HepG2 (cell line): ENCODE measurements at regions not wholly inside any gene's neighbourhood (a gene's known extent, or its start where the extent isn't known, plus 50 kb on each side); places are given as distances from the start of the nearest gene placed in this dataset.

Experiments
- ATAC-seq: fragments of 200-7000 bp; cut with Tn5 transposase; 3 replicates; pipeline ENCODE4 v1.9.1; 2020; ENCODE audit warnings: mild to moderate bottlenecking, moderate library complexity
- BruUV-seq: library from RNA; stranded (reverse); fragments of 400-500 nt; replicated peaks from 2 replicates; lab custom pipeline; 2021; lab: Mats Ljungman, UMichigan
- CTCF ChIA-PET: fragments of 300-600 bp; formaldehyde crosslinking; extraction: SDS; loops from one replicate; lab custom pipeline; 2021; ENCODE audit warnings: low total read pairs, inconsistent platforms, low intra/inter-chr PET ratio; lab: Yijun Ruan, JAX
- POLR2A ChIA-PET: fragments of 350-600 bp; sonication (Branson Sonifier 250); formaldehyde crosslinking; loops from one replicate; lab custom pipeline; 2020; ENCODE audit warnings: antibody characterized with exemption, inconsistent platforms; lab: Yijun Ruan, JAX
- DNase-seq: peaks from one replicate; pipeline ENCODE4 v3.0.0-alpha.2; 2015; ENCODE audit warnings: low spot score
- FAIRE-seq: peaks from 3 replicates; lab custom pipeline; 2011; peaks lifted over from hg19 to GRCh38; lab: Jason Lieb, UNC
- H2AFZ ChIP-seq: one replicate; pipeline ENCODE4 v1.6.1; 2011; ENCODE audit warnings: low read length, inconsistent platforms
- H3K27ac ChIP-seq: fragments of 300-600 bp; 3 replicates; pipeline ENCODE4 v1.8.0; 2011; ENCODE audit warnings: mixed run types, mild to moderate bottlenecking, mixed read lengths, low read length, inconsistent platforms; ENCODE audit not compliant: insufficient read depth; ENCODE audit errors: extremely low read length
- H3K27me3 ChIP-seq, 2 experiments: fragments of 200-600 bp in 1 of 2; 2 replicates in 1 of 2; 3 replicates in 1 of 2; pipeline versions ENCODE4 v1.6.0 to v1.8.0; 2011; ENCODE audit warnings: low read length in 2 of 2, mild to moderate bottlenecking in 2 of 2, moderate library complexity in 2 of 2, inconsistent platforms in 1 of 2; ENCODE audit not compliant: insufficient read depth in 2 of 2, control insufficient read depth in 1 of 2
- H3K36me3 ChIP-seq, 2 experiments: fragments of 200-600 bp in 1 of 2; replicated peaks in 1 of 2; 2 replicates in 1 of 2; 3 replicates in 1 of 2; pipeline versions ENCODE4 v1.5.1 to v1.8.0; 2011; ENCODE audit warnings: low read length in 2 of 2, inconsistent platforms in 1 of 2; ENCODE audit not compliant: insufficient read depth in 2 of 2, control insufficient read depth in 1 of 2
- H3K4me1 ChIP-seq: 2 replicates; pipeline ENCODE4 v1.5.1; 2012; ENCODE audit warnings: low read length, inconsistent platforms; ENCODE audit not compliant: insufficient read depth
- H3K4me2 ChIP-seq: 2 replicates; pipeline ENCODE4 v1.6.0; 2011; ENCODE audit warnings: low read depth, low read length, inconsistent platforms
- H3K4me3 ChIP-seq, 3 experiments: fragments of 200-600 bp in 1 of 3; sonication (generic), shearing (Covaris generic) in 1 of 3; replicated peaks in 1 of 3; 2 replicates each; pipeline ENCODE4 v1.5.1; 2011 to 2016; ENCODE audit warnings: low read length in 3 of 3, inconsistent platforms in 2 of 3, low read depth in 2 of 3, mild to moderate bottlenecking in 2 of 3, control low read depth in 1 of 3, mixed read lengths in 1 of 3; ENCODE audit not compliant: insufficient read depth in 1 of 3
- H3K79me2 ChIP-seq: one replicate; pipeline ENCODE4 v1.6.1; 2011; ENCODE audit warnings: low read length, inconsistent platforms; ENCODE audit not compliant: insufficient read depth
- H3K9ac ChIP-seq: 2 replicates; pipeline ENCODE4 v1.6.0; 2011; ENCODE audit warnings: mild to moderate bottlenecking, low read depth, low read length, inconsistent platforms; ENCODE audit not compliant: insufficient read depth
- H3K9me3 ChIP-seq: 2 replicates; pipeline ENCODE4 v1.5.1; 2012; ENCODE audit warnings: mild to moderate bottlenecking, low read length
- H4K20me1 ChIP-seq: 2 replicates; pipeline ENCODE4 v1.6.0; 2011; ENCODE audit warnings: inconsistent platforms, mild to moderate bottlenecking, low read length, moderate library complexity; ENCODE audit not compliant: insufficient read depth
- DDIT3 ChIP-seq: sonication (generic); formaldehyde crosslinking; IDR thresholded peaks from 2 replicates; pipeline ENCODE4 v1.4.0; 2020; ENCODE audit warnings: mild to moderate bottlenecking, missing genetic modification reagents
- FOXA1 ChIP-seq, 2 experiments: fragments of 450-650 bp in 1 of 2; sonication (generic) in 1 of 2; formaldehyde crosslinking in 1 of 2; IDR thresholded peaks; 2 replicates each; pipeline versions ENCODE4 v1.4.0 to v1.6.1; 2016 to 2020; ENCODE audit warnings: missing genetic modification reagents in 1 of 2
- JUN ChIP-seq: sonication (generic); formaldehyde crosslinking; IDR thresholded peaks from 2 replicates; pipeline ENCODE4 v1.4.0; 2020; ENCODE audit warnings: mild to moderate bottlenecking, missing genetic modification reagents
- PRPF4 ChIP-seq: fragments of 200-400 bp; formaldehyde crosslinking; IDR thresholded peaks from 2 replicates; pipeline ENCODE4 v1.6.1; 2016; ENCODE audit warnings: low read length, low read depth; ENCODE audit not compliant: poor library complexity, severe bottlenecking
- ZBTB1 ChIP-seq: sonication (generic); formaldehyde crosslinking; IDR thresholded peaks from 2 replicates; pipeline ENCODE4 v1.4.0; 2020; ENCODE audit warnings: missing genetic modification reagents, borderline replicate concordance
- ZNF468 ChIP-seq: sonication (generic); formaldehyde crosslinking; IDR thresholded peaks from 2 replicates; pipeline ENCODE4 v1.8.0; 2022; ENCODE audit warnings: mild to moderate bottlenecking, moderate library complexity, missing genetic modification reagents
- ZNF547 ChIP-seq: sonication (generic); formaldehyde crosslinking; IDR thresholded peaks from 2 replicates; pipeline ENCODE4 v1.5.1; 2020; ENCODE audit warnings: mild to moderate bottlenecking, missing genetic modification reagents
- ZNF841 ChIP-seq: sonication (generic); formaldehyde crosslinking; IDR thresholded peaks from 2 replicates; pipeline ENCODE4 v1.8.1; 2023; ENCODE audit warnings: missing genetic modification reagents, borderline replicate concordance
- WGBS: methylation state at CpG from one replicate; pipeline ENCODE4 v1.1.6; 2017; ENCODE audit warnings: low lambda C conversion rate; 5-methylcytosine and 5-hydroxymethylcytosine counted together
- in situ Hi-C: cut with HindIII; loops from 2 replicates; pipeline ENCODE4 v1.10.0; 2017; ENCODE audit warnings: low pct_unique_long_range_greater_than_20kb; ENCODE audit not compliant: extremely low pct_ligation_motif_present
- intact Hi-C: fragments of 100-400 bp; cut with micrococcal nuclease; formaldehyde crosslinking; loops from one replicate; pipeline ENCODE4 v1.10.0; 2022; ENCODE audit not compliant: unreplicated experiment
- TF ChIP-seq, protein P1 (sequence below): sonication (generic); formaldehyde crosslinking; IDR thresholded peaks from 2 replicates; pipeline ENCODE4 v1.4.0; 2020; ENCODE audit warnings: missing genetic modification reagents

DNA sequence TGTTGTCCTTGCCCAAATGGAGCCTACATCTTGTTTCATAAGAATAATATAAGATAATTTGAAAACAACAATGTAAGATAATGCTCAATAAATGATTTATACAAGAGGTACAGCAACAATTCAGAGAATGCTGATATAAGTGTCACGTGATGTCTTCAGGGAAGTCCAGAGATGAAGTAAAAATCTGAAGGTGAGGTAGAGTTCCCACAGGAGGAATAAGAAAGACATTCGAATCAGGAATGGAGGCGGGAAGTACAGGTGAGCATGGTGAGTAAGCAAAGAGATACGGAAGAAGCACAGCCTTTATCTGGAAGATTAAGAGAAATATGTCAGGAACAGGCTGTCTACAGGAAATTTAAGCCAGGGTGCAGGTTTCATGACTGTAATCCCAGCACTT, 165.9 kb upstream of the MARCKS start:
- no peak overlapping the region for H3K4me2 ChIP-seq
- H3K9ac ChIP-seq, result no peak overlapping the region
- intact Hi-C loops (loop anchor here (10.0 kb wide), 1 partner anchor 164 kb away; the partner anchor contains the start of gene MARCKS), in situ Hi-C loops (loop anchor here (10.0 kb wide), 1 partner anchor 164 kb away; the partner anchor contains the start of gene MARCKS)
- no peak for FAIRE-seq
- peaks cover 33% of the 10 kb centered on the region for H3K4me1 ChIP-seq
- H2AFZ ChIP-seq, result no peak overlapping the region
- no peak for ATAC-seq
- POLR2A ChIA-PET, result interaction anchor here (1.0 kb wide), 1 partner anchor 48 kb away, joined by 4 read pairs; no protein-coding TSS in a partner anchor
- H3K9me3 ChIP-seq, result no peaks in the 10 kb centered on the region
- no peaks in the 10 kb centered on the region for H3K36me3 ChIP-seq
- TF ChIP-seq JUN (no peak), DDIT3 (CRISPR knock-in tag) (no peak), FOXA1 (IDR thresholded peaks at IDR 0.05) (no peak), FOXA1 (CRISPR knock-in tag; IDR thresholded peaks at IDR 0.05) (no peak), ZNF841 (CRISPR knock-in tag) (no peak), ZNF547 (no peak), ZNF468 (no peak), ZBTB1 (no peak), PRPF4 (no peak)
- TF ChIP-seq, protein P1, sequence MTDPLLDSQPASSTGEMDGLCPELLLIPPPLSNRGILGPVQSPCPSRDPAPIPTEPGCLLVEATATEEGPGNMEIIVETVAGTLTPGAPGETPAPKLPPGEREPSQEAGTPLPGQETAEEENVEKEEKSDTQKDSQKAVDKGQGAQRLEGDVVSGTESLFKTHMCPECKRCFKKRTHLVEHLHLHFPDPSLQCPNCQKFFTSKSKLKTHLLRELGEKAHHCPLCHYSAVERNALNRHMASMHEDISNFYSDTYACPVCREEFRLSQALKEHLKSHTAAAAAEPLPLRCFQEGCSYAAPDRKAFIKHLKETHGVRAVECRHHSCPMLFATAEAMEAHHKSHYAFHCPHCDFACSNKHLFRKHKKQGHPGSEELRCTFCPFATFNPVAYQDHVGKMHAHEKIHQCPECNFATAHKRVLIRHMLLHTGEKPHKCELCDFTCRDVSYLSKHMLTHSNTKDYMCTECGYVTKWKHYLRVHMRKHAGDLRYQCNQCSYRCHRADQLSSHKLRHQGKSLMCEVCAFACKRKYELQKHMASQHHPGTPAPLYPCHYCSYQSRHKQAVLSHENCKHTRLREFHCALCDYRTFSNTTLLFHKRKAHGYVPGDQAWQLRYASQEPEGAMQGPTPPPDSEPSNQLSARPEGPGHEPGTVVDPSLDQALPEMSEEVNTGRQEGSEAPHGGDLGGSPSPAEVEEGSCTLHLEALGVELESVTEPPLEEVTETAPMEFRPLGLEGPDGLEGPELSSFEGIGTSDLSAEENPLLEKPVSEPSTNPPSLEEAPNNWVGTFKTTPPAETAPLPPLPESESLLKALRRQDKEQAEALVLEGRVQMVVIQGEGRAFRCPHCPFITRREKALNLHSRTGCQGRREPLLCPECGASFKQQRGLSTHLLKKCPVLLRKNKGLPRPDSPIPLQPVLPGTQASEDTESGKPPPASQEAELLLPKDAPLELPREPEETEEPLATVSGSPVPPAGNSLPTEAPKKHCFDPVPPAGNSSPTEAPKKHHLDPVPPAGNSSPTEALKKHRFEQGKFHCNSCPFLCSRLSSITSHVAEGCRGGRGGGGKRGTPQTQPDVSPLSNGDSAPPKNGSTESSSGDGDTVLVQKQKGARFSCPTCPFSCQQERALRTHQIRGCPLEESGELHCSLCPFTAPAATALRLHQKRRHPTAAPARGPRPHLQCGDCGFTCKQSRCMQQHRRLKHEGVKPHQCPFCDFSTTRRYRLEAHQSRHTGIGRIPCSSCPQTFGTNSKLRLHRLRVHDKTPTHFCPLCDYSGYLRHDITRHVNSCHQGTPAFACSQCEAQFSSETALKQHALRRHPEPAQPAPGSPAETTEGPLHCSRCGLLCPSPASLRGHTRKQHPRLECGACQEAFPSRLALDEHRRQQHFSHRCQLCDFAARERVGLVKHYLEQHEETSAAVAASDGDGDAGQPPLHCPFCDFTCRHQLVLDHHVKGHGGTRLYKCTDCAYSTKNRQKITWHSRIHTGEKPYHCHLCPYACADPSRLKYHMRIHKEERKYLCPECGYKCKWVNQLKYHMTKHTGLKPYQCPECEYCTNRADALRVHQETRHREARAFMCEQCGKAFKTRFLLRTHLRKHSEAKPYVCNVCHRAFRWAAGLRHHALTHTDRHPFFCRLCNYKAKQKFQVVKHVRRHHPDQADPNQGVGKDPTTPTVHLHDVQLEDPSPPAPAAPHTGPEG, result no peak
- no peaks in the 10 kb centered on the region for H3K27me3 ChIP-seq
- no peak overlapping the region for H3K4me3 ChIP-seq
- H3K27ac ChIP-seq, result no peak overlapping the region
- CTCF ChIA-PET, result no interaction called here
- BruUV-seq, result no TSS peak
- H3K79me2 ChIP-seq, result no peaks in the 10 kb centered on the region
- WGBS, result 93% methylated on average over 4 of the region's 4 CpGs
- no peaks in the 10 kb centered on the region for H4K20me1 ChIP-seq
- DNase-seq, result no peak
